Stimulated activated CD4-positive, alpha-beta T cell treated with anti-CD3 and anti-CD28 coated beads, Interleukin-1b, Interleukin-23, amount 100 ng/mL, for 48 hours (primary cell): ENCODE measurements at regions not wholly inside any gene's neighbourhood (a gene's known extent, or its start where the extent isn't known, plus 50 kb on each side); places are given as distances from the start of the nearest gene placed in this dataset.

Source experiments
- DNase-seq: peaks from one replicate; pipeline ENCODE4 v3.0.0-alpha.2; 2020

DNA sequence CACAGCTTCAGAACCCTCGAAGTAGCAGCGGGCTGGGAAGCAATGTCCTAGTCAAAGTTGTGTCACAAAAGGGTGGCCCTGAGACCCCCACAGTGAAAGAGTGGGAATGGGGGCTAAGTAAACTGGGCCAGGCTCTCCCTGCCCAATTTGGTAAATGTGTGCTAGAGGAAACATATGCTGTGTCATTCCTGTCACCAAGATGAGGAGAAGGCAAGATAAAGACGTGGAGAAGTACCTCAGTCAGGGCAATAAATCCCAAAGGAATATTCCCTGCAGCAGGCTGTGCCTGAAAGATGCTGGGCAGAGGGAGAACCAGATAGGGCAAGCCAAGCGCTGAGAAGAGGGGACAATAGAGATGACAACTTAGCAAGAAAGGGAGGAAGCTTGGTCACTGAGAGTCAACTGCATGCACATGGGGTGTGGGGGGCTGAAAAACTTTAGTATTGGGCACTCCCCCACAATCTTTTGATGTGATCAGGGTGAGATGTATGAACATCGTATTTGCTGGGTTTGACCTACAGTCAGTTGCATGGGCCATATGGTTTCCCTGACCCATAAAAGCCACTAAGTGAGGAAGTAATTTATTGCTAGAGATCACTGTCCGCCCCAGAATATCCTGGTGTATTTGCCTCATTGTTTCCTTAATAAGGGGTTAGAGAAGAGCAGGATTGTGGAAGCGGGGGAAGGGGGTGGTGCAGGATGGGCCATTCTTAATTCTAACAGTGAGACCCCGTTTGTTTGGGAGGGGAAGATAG lies 49.9 kb upstream of the CXCR4 start:
- DNase-seq = no peak
